A172 (cell line): ENCODE measurements at regions not wholly inside any gene's neighbourhood (a gene's known extent, or its start where the extent isn't known, plus 50 kb on each side); places are given as distances from the start of the nearest gene placed in this dataset.
A peak's percentile ranks its signal among the peaks of the same experiment; 100 is the strongest.

Experiments used
- DNase-seq: peaks from one replicate; pipeline ENCODE4 v3.0.0-alpha.2; 2015; ENCODE audit warnings: low spot score

DNA sequence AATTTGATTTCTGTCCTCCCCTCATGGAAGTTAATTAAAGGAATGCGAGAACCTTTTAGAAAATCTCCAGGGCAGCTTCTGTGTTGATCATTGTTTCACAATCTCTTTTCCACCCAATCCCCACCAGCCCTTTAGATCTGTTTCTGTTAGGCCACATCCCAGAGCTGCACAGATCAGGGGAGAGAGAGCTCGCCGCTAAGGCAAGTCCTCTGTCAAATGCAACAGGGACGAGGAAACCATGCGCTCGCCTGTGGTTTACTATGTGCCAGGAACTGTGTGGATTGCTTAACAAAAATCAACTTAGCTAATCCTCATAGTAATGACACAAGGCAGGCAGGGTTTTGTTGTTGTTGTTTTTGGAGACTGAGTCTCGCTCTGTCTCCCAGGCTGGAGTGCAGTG, 115.4 kb downstream of the SALL1 start:
- DNase-seq = no peak

GRCh38 chr16:51035110-51035498, 116.0 kb downstream of the SALL1 start:
- peak; percentile 8 for DNase-seq

GRCh38 chr16:51034481-51035109, 116.5 kb downstream of the SALL1 start:
- no peak for DNase-seq

DNA sequence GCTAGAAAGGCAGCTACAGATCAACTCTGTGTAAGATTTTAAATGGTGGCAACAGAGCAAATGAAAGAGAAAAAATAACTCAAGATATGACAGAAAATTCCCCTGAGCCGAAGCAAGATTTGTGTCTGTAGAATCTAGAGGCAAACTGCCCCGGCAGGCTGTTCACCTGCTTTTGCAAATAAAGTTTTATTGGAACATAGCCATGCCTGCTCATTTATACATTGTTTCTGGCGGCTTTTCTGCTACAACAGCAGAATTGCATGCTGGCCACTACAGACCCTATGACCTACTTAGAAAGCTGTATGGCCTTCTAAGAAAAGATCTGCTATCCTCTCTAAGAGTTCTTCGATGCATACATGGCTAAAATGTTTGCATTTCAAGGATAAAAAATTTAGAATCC, 119.5 kb downstream of the SALL1 start:
- DNase-seq = no peak

GRCh38 chr16:51030516-51030915, 120.6 kb downstream of the SALL1 start:
- DNase-seq = no peak

DNA sequence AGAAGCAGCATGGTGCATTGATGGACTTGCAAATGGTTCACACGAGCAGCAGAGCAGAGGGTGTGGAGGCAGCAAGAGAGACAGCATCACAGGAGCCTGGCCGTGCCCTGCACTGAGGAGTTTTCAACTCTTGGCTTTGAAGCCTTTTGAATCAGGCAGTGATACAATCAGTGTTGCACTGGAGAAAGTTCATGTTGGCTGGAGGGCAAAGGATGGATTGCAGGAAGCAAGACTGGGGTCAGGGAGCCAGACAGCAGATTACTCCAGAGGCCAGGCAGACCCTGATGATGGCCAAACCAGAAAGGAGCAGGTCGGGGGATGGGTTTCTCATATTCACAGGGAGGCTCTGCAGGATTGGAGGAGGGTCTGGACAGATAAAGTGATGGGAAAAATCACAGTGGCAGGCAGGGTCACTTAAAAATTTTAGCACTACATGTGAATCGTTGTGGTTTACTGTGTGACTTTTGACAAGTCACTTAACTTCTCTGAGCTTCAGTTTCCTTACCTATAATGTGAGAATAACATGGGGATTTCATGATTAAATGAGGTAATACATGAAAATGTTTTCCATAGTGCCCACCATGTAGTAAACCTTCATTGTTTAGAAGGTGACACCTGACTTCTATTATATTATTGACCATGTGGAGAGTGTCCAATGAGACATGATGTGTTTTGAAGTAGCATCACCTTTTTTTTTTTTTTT, 125.3 kb downstream of the SALL1 start:
- no peak for DNase-seq

DNA sequence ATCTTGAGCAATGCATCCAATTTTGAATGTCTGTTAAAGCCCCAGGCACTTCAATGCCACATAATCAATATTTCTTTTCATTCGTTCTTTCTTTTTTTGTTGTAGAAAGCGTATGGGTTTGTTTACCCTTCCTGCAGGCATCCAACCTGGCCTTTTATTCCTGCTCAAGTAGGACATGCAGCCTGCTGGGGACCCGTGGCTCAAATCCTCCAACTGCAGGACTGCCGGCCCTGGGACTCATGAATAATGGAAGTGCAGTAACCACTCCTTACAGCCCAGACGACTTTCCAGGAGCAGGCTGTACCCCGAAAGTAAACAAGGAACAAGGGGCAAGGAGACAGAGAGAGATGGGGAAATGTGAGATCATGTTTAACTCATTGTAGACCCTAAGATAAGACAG, 126.4 kb downstream of the SALL1 start:
- DNase-seq = no peak

DNA sequence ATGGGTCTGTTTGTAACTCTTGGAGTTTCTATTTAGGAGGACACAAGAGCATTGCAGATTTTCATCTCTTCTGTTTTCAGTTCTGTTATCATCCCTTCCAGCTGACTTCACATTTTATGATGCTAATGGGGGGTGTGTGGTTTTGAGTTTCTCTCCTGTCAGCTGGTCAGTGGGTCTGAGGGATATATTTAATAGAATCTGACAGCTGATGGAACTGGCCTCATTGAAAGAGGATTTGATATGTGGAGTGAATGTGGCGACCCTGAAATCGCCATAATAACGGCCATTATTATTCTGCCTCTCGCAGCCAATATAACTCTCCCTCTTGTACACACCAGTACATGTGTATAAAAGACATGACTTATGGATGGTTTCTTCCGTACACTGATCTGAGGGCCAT, 128.1 kb downstream of the SALL1 start:
- no peak for DNase-seq

- DNase-seq = no peak
Observed at GRCh38 chr16:51019617-51020016, 131.5 kb downstream of the SALL1 start.

DNA sequence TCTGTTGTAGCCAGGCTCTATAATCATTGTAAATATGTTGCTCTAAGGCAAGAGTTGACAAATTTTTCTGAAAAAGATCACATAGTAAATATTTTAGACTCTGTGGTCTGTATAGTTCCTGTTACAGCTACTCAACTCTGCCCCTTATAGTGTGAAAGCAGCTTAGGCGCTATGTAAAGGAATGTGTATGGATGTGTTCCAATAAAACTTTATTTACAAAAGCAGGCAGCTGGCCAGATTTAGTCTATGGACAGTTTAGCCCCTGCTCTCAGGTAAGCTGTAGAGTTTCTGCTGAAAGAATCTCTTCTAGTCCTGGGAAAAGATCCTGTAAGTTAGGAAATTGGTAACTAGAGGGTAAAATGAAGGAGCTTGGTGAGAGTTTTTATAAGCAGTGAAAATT, 133.1 kb downstream of the SALL1 start:
- DNase-seq = no peak

DNA sequence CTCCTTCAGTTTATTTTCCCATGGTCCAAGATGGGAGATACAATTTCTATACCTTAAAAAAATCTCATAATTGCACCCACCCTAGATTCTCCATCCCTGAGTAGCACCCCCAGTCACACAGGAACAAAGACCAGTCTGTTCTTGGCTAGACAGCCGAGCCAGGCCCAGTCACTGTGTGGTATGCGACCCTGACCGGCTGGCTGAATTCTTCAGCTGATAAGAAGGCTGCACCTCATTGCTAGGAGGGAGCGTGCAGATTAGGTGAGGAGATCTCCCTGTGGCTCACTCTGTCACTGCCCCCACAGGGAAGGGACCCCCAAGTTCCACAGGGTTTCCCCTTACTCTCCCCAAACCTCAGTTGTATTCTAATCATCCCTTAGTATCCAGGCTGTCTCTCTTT, 138.7 kb downstream of the SALL1 start:
- no peak for DNase-seq

DNA sequence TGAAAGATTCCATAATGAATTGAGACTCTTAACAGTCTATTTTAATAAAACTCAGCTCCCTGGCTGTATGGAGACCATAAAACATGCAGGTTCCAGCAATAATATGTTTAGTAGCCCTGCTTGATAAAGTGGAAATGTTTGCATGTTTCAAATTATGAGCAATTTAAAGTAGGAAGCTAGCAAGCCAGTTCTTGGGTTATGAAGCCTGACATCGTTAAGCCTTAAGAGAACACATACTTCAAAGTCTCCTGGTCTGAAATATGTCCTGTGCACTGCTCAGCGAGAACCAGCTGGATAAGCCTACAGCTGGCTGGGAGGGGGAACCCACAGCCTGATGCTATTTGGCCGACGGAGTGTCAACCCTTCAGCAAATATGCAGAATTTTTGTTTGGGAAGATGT, 140.3 kb downstream of the SALL1 start:
- DNase-seq = no peak

GRCh38 chr16:51009813-51010212, 141.3 kb downstream of the SALL1 start:
- no peak for DNase-seq

DNA sequence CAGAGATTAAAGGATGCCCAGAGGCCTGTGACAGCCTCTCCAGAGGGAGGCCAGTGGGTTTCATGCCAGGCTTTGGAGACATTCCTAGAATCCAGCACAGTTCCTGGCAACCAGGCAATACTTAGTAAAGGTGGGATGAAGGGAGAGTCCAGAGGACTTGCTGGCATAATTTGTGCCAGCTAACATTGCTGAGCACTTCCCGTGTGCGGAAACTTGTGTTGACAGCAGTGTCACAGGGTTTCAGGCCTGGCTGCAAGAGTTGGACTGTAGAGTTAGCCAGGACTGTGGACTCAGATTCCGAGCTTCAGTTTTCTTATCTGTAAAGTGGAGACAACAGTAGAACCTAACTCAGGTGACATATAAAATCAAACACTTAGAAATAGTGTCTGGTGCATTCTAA, 141.7 kb downstream of the SALL1 start:
- DNase-seq = no peak

- DNase-seq = no peak
Observed at GRCh38 chr16:51008607-51009006, 142.5 kb downstream of the SALL1 start.

DNA sequence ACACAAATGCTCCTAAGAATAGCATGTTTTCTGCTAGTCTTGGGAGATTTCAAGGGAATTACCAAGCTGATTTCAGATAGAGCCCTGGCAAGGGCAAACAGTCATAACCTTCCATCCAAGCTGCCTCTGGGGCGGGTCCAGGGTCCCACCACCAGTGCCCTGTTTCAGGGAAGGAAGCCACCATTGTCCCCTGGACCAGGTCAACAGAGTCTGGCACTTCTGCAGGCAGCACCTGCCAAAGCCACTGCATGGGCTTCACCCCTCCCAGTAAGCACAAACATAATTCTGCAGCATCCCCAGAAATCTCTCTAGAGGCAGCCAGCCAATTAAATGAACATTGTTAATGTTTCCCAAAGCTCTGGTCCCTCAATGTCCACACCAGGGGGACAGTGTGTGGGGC, 143.0 kb downstream of the SALL1 start:
- DNase-seq = no peak

DNA sequence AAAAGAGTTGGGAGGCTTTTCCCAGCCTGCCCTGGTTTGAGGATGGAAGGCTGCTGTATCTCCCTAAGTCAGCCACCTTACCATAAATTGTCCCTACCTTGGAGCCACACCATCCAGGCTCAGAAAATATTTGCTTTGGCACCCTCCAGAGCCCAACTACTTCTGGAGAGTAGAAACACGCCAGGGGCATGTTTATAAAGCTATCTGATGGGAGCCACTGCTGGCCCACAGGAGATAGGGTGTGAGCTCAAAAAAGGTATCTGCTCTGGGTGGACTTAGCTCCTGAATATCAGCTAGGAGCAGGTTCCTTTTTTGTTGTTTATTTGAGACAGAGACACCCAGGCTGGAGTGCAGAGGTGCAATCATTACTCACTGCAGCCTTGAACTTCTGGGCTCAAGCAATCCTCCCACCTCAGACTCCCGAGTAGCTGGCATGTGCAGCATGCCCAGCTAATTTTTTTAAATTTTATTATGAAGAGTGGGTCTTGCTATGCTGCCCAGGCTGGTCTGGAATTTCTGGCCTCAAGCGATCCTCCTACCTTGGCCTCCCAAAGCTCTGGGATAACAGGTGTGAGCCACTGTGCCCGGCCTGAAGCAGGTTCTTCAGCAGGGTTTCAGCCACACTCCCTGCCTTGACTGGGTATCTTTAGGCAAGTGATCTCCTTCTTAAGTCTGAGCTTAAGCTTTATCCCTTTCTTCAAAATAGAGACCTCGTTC, 147.1 kb downstream of the SALL1 start:
- DNase-seq = no peak

DNA sequence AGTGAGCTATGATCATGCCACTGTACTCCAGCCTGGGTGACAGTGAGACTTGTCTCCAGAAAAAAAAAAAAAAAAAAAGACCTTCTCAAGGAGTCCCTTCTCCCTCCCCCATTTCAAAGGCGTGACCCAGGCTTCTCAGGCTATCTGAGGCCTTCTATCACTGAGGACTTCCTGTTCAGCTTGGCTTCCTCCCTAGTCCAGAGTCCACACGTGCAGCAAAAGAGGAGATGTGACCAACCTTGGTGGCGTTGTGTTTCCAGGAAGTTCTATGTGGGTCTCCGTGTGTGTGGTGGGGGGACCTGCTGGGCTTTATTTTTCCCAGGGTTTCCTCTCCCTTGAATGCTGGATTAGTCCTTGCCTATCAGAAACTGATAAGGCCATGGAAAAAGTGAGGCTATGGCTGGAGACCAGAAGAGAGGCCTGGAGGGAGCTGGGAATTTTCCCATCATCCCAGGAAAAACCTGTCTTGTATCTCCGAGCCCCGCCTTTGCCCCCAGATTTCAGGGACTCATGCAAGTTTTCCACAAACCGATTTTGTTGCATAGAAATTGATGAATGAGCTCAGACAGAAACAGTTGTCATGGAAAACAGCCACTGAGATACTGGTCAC, 148.1 kb downstream of the SALL1 start:
- no peak for DNase-seq

- DNase-seq = no peak
Observed at GRCh38 chr16:50999181-50999580, 151.9 kb downstream of the SALL1 start.

- DNase-seq = no peak
Observed at GRCh38 chr16:50998411-50998810, 152.7 kb downstream of the SALL1 start.

- DNase-seq = no peak
Observed at GRCh38 chr16:50997679-50998078, 153.4 kb downstream of the SALL1 start.

DNA sequence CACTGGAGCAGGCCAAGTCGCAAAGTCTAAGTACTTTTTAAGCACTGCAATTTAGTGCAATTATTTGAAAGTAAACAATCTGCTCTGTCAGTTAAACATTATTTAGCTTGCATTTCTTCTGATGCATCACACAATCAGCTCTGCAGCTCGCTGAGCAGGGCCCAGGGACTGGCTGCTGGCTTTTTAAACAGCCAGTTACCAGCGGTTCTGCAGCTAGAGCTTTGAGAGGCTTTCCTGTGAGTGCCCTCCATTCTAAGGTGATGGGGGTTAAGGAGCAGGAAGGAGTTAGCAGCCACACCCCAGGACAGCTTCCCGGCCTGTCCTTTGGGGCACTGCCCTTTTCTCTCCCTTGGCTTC, 154.3 kb downstream of the SALL1 start:
- no peak for DNase-seq
